A549 (cell line): ENCODE measurements at regions not wholly inside any gene's neighbourhood (a gene's known extent, or its start where the extent isn't known, plus 50 kb on each side); places are given as distances from the start of the nearest gene placed in this dataset.
"Not testable (repeated sequence)": the region's sequence is repeated elsewhere in the genome, so short reads cannot be mapped to it uniquely, and the experiment has no call there.

Experiments
- ATAC-seq, 2 experiments: fragments of 200-7000 bp in 1 of 2; fragments of >200 bp in 1 of 2; cut with Nextera tagmentation in 1 of 2; cut with Tn5 transposase in 1 of 2; 3 replicates each; pipeline versions ENCODE4 v1.8.0 to v1.9.1; 2018 to 2020; ENCODE audit warnings: mild to moderate bottlenecking in 1 of 2, moderate library complexity in 1 of 2
- CTCF ChIA-PET: fragments of 300-600 bp; sonication (Branson Sonifier 250); formaldehyde crosslinking; extraction: SDS; loops from one replicate; lab custom pipeline; 2021; ENCODE audit warnings: antibody characterized with exemption, inconsistent platforms; lab: Yijun Ruan, JAX
- POLR2A ChIA-PET: fragments of 350-600 bp; formaldehyde crosslinking; extraction: SDS; loops from one replicate; lab custom pipeline; 2021; ENCODE audit warnings: antibody characterized with exemption, inconsistent platforms; lab: Yijun Ruan, JAX
- DNase-seq, 2 experiments: peaks; one replicate each; pipeline versions ENCODE4 v3.0.0 to v3.0.0-alpha.2; 2011 to 2016; ENCODE audit warnings: low read depth in 1 of 2, low spot score in 1 of 2
- FAIRE-seq: peaks from 2 replicates; lab custom pipeline; 2011; peaks lifted over from hg19 to GRCh38; lab: Jason Lieb, UNC
- H3K27ac ChIP-seq, 2 experiments: fragments of >200 bp; sonication (Bioruptor Twin); formaldehyde crosslinking; 3 replicates each; pipeline ENCODE4 v1.5.1; 2016 to 2017
- H3K4me1 ChIP-seq: fragments of >200 bp; sonication (Bioruptor Twin); formaldehyde crosslinking; 3 replicates; pipeline ENCODE4 v1.6.1; 2016
- H3K4me2 ChIP-seq: fragments of >200 bp; sonication (Bioruptor Twin); formaldehyde crosslinking; 3 replicates; pipeline ENCODE4 v1.6.1; 2016
- H3K4me3 ChIP-seq: fragments of >200 bp; sonication (Bioruptor Twin); formaldehyde crosslinking; 3 replicates; pipeline ENCODE4 v1.5.1; 2016
- H3K9me3 ChIP-seq: fragments of >200 bp; sonication (Bioruptor Twin); formaldehyde crosslinking; 3 replicates; pipeline ENCODE4 v1.6.1; 2016
- BCL3 ChIP-seq: fragments of >200 bp; sonication (Bioruptor Twin); formaldehyde crosslinking; IDR thresholded peaks from 3 replicates; pipeline ENCODE4 v1.6.1; 2016
- CBX2 ChIP-seq: fragments of 200-600 bp; sonication (generic); IDR thresholded peaks from 2 replicates; pipeline ENCODE4 v1.6.1; 2016; ENCODE audit warnings: low read depth, mild to moderate bottlenecking, borderline replicate concordance
- CHD4 ChIP-seq: fragments of 200-600 bp; sonication (generic); IDR thresholded peaks from 2 replicates; pipeline ENCODE4 v1.6.1; 2016; ENCODE audit warnings: antibody characterized with exemption, mild to moderate bottlenecking, borderline replicate concordance
- EHF ChIP-seq: fragments of 250-450 bp; sonication (Bioruptor Pico); IDR thresholded peaks from 2 replicates; pipeline ENCODE4 v1.5.0; 2020; ENCODE audit warnings: mild to moderate bottlenecking
- ELK1 ChIP-seq: fragments of 150-350 bp; IDR thresholded peaks from 2 replicates; pipeline ENCODE4 v1.6.1; 2014; ENCODE audit warnings: low read depth, mild to moderate bottlenecking, low read length
- FOSL2 ChIP-seq, 2 experiments: fragments of 450-650 bp in 1 of 2; fragments of >200 bp in 1 of 2; sonication (Bioruptor Twin) in 1 of 2; formaldehyde crosslinking; IDR thresholded peaks; 2 replicates each; pipeline versions ENCODE4 v1.5.0 to v1.6.1; 2016 to 2020; ENCODE audit warnings: mild to moderate bottlenecking in 1 of 2, moderate library complexity in 1 of 2
- HDAC2 ChIP-seq: fragments of 200-600 bp; sonication (generic); IDR thresholded peaks from 2 replicates; pipeline ENCODE4 v1.6.1; 2016
- HEYL ChIP-seq: fragments of 250-450 bp; sonication (Bioruptor Pico); IDR thresholded peaks from 2 replicates; pipeline ENCODE4 v1.8.0; 2021; ENCODE audit warnings: mild to moderate bottlenecking, moderate library complexity
- HMGXB4 ChIP-seq: fragments of 250-450 bp; sonication (Bioruptor Pico); IDR thresholded peaks from 2 replicates; pipeline ENCODE4 v1.5.0; 2021; ENCODE audit warnings: mild to moderate bottlenecking, moderate library complexity, borderline replicate concordance
- HOXB13 ChIP-seq: fragments of 250-450 bp; sonication (Bioruptor Pico); IDR thresholded peaks from 2 replicates; pipeline ENCODE4 v1.5.0; 2020; ENCODE audit warnings: low read depth, mild to moderate bottlenecking, moderate library complexity
- JUN ChIP-seq, 2 experiments: fragments of >200 bp; sonication (Bioruptor Twin); formaldehyde crosslinking; IDR thresholded peaks; 2 replicates in 1 of 2; 3 replicates in 1 of 2; pipeline ENCODE4 v1.6.1; 2016 to 2017
- JUNB ChIP-seq: fragments of >200 bp; sonication (Bioruptor Twin); formaldehyde crosslinking; IDR thresholded peaks from 2 replicates; pipeline ENCODE4 v1.6.1; 2016
- KDM1A ChIP-seq: fragments of 200-600 bp; sonication (generic); IDR thresholded peaks from 2 replicates; pipeline ENCODE4 v1.6.1; 2016; ENCODE audit warnings: low read depth, mild to moderate bottlenecking
- KDM5A ChIP-seq: fragments of 200-600 bp; sonication (generic); IDR thresholded peaks from 2 replicates; pipeline ENCODE4 v1.6.1; 2016; ENCODE audit warnings: antibody characterized with exemption, mild to moderate bottlenecking
- MAX ChIP-seq: IDR thresholded peaks from 2 replicates; pipeline ENCODE4 v1.6.1; 2012
- NFE2L2 ChIP-seq: fragments of 150-350 bp; conservative IDR thresholded peaks from 2 replicates; pipeline ENCODE4 v1.6.1; 2014; ENCODE audit warnings: low read length
- NPAS2 ChIP-seq: fragments of 250-450 bp; sonication (Bioruptor Pico); IDR thresholded peaks from 2 replicates; pipeline ENCODE4 v1.8.0; 2022; ENCODE audit warnings: mild to moderate bottlenecking, moderate library complexity, borderline replicate concordance
- NR3C1 ChIP-seq: fragments of >200 bp; sonication (Bioruptor Twin); formaldehyde crosslinking; IDR thresholded peaks from 3 replicates; pipeline ENCODE4 v1.6.1; 2017
- PBX3 ChIP-seq: IDR thresholded peaks from 2 replicates; pipeline ENCODE4 v1.6.1; 2012
- POLR2AphosphoS2 ChIP-seq: conservative IDR thresholded peaks from 2 replicates; pipeline ENCODE4 v1.6.1; 2012; ENCODE audit warnings: low read length, improper control_type of control experiment, inconsistent platforms
- RAD21 ChIP-seq, 2 experiments: fragments of >200 bp in 1 of 2; sonication (Bioruptor Twin) in 1 of 2; formaldehyde crosslinking in 1 of 2; IDR thresholded peaks in 1 of 2; conservative IDR thresholded peaks in 1 of 2; 2 replicates in 1 of 2; 3 replicates in 1 of 2; pipeline ENCODE4 v1.6.1; 2012 to 2018; ENCODE audit warnings: inconsistent platforms in 1 of 2
- RARB ChIP-seq: fragments of 250-450 bp; sonication (Bioruptor Pico); IDR thresholded peaks from 2 replicates; pipeline ENCODE4 v1.8.0; 2021; ENCODE audit warnings: mild to moderate bottlenecking, moderate library complexity
- RCOR1 ChIP-seq: fragments of 150-350 bp; IDR thresholded peaks from 2 replicates; pipeline ENCODE4 v1.6.1; 2014; ENCODE audit warnings: antibody characterized with exemption, low read length, low read depth
- REST ChIP-seq: fragments of 200-600 bp; sonication (generic); IDR thresholded peaks from 2 replicates; pipeline ENCODE4 v1.6.1; 2016; ENCODE audit warnings: antibody characterized with exemption, mild to moderate bottlenecking, moderate library complexity
- RNF2 ChIP-seq: fragments of 200-600 bp; sonication (generic); IDR thresholded peaks from 2 replicates; pipeline ENCODE4 v1.6.1; 2016; ENCODE audit warnings: low read depth, mild to moderate bottlenecking, antibody characterized with exemption, moderate library complexity, borderline replicate concordance
- SREBF2 ChIP-seq: fragments of 450-650 bp; IDR thresholded peaks from 2 replicates; pipeline ENCODE4 v1.6.1; 2014; ENCODE audit warnings: mild to moderate bottlenecking, moderate library complexity
- TFCP2L1 ChIP-seq: fragments of 250-450 bp; sonication (Bioruptor Pico); IDR thresholded peaks from 2 replicates; pipeline ENCODE4 v1.5.0; 2021; ENCODE audit warnings: mild to moderate bottlenecking
- TP53 ChIP-seq: fragments of 250-450 bp; sonication (Bioruptor Pico); IDR thresholded peaks from 2 replicates; pipeline ENCODE4 v1.5.0; 2021; ENCODE audit warnings: mild to moderate bottlenecking, moderate library complexity
- ZC3H11A ChIP-seq: fragments of 450-650 bp; IDR thresholded peaks from 2 replicates; pipeline ENCODE4 v1.6.1; 2014; ENCODE audit warnings: antibody characterized with exemption, mild to moderate bottlenecking
- ZSCAN20 ChIP-seq: fragments of 250-450 bp; sonication (Bioruptor Pico); IDR thresholded peaks from 2 replicates; pipeline ENCODE4 v1.8.0; 2022; ENCODE audit warnings: mild to moderate bottlenecking, moderate library complexity
- WGBS: methylation state at CpG from one replicate; pipeline ENCODE4 v1.1.6; 2017; ENCODE audit errors: missing lambda C conversion rate; 5-methylcytosine and 5-hydroxymethylcytosine counted together
- TF ChIP-seq, protein P1 (sequence below): fragments of 250-450 bp; sonication (Bioruptor Pico); IDR thresholded peaks from 2 replicates; pipeline ENCODE4 v1.5.0; 2020; ENCODE audit warnings: low read depth, mild to moderate bottlenecking, moderate library complexity
- TF ChIP-seq, protein P2 (sequence below): fragments of >200 bp; sonication (Bioruptor Twin); formaldehyde crosslinking; IDR thresholded peaks from 2 replicates; pipeline ENCODE4 v1.6.1; 2016

DNA sequence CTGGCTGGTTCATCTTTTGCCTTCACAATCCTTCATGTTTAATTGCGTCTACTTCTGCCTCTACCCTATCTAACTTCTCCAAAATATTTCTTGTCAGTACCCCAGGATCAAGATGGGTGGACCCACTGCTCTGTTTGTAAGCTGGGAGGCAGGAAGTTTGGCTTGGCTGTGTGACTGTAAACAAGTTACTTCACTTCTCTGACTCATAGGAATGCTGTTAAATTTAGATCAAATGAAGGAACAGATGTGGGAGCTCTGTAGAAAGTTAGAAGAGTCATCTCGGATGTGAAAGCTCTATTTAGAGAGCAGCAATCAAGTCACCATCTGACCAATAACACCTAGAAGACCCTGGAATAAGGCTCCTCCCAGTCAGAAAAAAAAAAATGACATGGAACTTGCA, 55.2 kb upstream of the MRTFB start (continued):
- TF ChIP-seq PBX3 (no peak), JUNB (peak; percentile 63), SREBF2 (no peak), JUN (IDR thresholded peaks at IDR 0.05) (peak in 1 of 2 experiments; percentile 68; a peak in 1 of 5 replicates), ZSCAN20 (CRISPR knock-in tag) (no peak), NR3C1 (no peak), CHD4 (no peak), RAD21 (conservative IDR thresholded peaks at IDR 0.05 in 1 of 2, IDR thresholded peaks at IDR 0.05 in 1 of 2) (peak in 1 of 2 experiments; percentile 30; a peak in 1 of 5 replicates), RCOR1 (no peak), HEYL (no peak), RNF2 (no peak), RARB (CRISPR knock-in tag) (no peak), MAX (0 out of 2 replicates have a peak, but pooled peaks have one; percentile 32), NPAS2 (no peak), KDM5A (no peak), CBX2 (no peak), HOXB13 (no peak), REST (no peak), EHF (CRISPR knock-in tag) (no peak), BCL3 (no peak; the same call in 2 of the 3 replicates), KDM1A (no peak), HMGXB4 (no peak), HDAC2 (no peak), POLR2AphosphoS2 (no peak), TP53 (no peak), TFCP2L1 (CRISPR knock-in tag) (no peak), ZC3H11A (no peak), FOSL2 (IDR thresholded peaks at IDR 0.05) (0 out of 2 replicates have a peak, but pooled peaks have one; percentile 32), FOSL2 (CRISPR knock-in tag; IDR thresholded peaks at IDR 0.05) (peak; percentile 90), NFE2L2 (no peak), ELK1 (no peak)
- TF ChIP-seq, protein P1, sequence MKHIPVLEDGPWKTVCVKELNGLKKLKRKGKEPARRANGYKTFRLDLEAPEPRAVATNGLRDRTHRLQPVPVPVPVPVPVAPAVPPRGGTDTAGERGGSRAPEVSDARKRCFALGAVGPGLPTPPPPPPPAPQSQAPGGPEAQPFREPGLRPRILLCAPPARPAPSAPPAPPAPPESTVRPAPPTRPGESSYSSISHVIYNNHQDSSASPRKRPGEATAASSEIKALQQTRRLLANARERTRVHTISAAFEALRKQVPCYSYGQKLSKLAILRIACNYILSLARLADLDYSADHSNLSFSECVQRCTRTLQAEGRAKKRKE (CRISPR knock-in tag), result no peak
- TF ChIP-seq, protein P2, sequence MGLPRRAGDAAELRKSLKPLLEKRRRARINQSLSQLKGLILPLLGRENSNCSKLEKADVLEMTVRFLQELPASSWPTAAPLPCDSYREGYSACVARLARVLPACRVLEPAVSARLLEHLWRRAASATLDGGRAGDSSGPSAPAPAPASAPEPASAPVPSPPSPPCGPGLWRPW, result peak; percentile 43; the same call in 1 of the 2 replicates
- TF ChIP-seq, all 56 proteins: peak for 8

- POLR2A ChIA-PET, result interaction anchor here (0.6 kb wide), 1 partner anchor 32 kb away, joined by 4 read pairs; no protein-coding TSS in a partner anchor
- peak overlapping the region; percentile 56 for H3K4me2 ChIP-seq
- H3K9me3 ChIP-seq, CTCF ChIA-PET, DNase-seq, ATAC-seq, H3K4me3 ChIP-seq, FAIRE-seq: not testable (repeated sequence)
- WGBS, result 88% methylated on average over 15 of the region's 15 CpGs
- H3K27ac ChIP-seq, result 0 out of 6 replicates have a peak overlapping the region, but pooled peaks of 1 of the 2 experiments have one; percentile 17
- peaks cover 65% of the 10 kb centered on the region for H3K4me1 ChIP-seq
Measured at GRCh38 chr16:14016362-14016761, 54.8 kb upstream of the MRTFB start.
